Amygdala (tissue), 56 donors: ENCODE measurements at regions not wholly inside any gene's neighbourhood (a gene's known extent, or its start where the extent isn't known, plus 50 kb on each side); places are given as distances from the start of the nearest gene placed in this dataset.
A peak's percentile ranks its signal among the peaks of the same experiment; 100 is the strongest.

Experiments
- DNase-seq, 56 donors: peaks; one replicate each; lab custom pipeline; 2025; lab: John Stamatoyannopoulos, UW

DNA sequence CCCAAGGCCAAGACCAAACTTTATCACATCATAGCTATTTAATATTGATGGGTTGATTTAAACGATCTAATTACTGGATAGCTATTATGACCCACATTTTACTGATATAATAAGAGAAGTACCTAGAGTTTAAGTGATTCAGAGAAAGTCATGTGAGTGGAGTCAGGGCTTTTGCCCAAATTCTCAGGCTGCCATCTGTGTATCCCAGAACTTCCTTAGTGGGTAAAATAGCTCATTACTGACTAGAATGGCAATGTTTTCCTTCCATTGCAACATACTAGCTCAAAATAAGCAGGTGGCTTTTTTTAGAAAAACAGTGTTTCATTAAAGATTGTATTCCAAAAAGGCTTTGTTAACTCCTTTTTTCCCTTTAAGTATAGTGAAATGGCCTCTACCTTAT lies 113.9 kb upstream of the MAF start:
- peak in 1 of 56 donors; percentile 0 for DNase-seq

DNA sequence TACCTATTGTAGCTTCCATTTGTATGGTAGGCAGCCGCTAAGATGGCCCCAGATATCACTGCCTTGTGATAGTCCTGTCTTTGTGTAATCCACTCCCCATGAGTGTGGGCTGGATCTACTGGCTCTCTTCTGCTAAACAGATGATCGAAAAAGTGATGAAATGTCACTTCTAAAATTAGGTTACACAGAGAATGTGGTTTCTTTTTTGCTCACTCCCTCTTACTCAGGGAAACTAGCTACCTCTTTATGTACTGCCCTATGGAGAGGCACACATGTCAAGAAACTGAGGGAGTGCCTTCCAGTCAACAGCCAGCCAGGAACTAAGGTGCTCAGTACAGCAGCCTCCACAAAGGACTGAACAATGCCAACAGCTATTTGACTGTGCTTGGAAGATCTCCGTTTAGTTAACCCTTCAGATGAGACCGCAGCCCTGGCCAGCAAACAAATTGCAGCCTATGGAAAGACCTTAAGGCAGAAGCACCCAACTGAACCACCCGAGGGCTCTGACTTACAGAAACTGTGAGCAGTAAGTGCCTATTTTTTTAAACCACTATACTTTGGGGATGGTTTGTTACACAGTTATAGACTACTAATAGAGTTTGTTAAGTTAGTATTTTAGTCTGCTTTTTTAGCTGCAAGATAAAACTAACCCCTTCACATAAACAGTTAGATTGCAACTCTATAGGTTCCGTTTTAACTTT lies 113.2 kb upstream of the MAF start:
- DNase-seq = no peak

DNA sequence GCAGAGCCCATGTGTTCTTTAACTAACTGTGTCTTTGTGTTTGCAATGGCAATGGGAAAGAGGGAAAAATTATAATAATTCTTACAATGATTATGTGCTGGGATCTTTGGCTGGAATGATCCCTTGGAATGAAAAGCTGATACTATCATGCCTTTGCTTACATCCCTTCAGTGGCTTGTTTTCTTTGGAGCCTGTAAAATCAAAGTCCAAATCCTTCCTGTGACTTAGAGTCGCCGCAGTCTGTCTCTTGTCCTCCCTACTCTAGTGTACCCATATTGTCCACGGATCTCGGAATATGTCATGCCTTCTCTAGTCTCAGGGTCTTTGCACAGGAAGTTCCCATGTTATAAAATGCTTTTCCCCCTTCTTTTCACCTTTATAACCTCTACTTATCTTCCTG lies 111.7 kb upstream of the MAF start:
- no peak for DNase-seq

DNA sequence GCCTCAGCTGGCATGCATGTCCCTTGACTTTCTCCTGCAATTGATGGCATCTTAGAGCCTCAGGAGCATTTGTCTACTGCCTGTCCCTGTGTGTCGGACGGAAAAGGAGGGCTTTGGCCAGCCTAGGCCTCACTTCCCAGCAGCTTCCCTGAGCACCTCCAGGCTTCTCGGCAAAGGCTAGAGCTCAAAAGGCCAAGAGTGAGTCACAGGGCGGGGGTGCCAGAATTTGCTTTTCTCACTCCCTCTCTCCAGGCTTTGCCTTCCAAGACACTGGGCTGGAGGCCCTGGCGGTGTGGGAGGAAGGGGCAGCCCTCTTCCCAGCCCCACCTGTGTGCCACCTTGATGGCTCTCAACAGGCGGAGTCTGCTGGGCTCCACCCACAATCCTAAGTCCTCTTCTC lies 107.3 kb upstream of the MAF start:
- DNase-seq = peak in 2 of 56 donors; percentile 1 to 4

DNA sequence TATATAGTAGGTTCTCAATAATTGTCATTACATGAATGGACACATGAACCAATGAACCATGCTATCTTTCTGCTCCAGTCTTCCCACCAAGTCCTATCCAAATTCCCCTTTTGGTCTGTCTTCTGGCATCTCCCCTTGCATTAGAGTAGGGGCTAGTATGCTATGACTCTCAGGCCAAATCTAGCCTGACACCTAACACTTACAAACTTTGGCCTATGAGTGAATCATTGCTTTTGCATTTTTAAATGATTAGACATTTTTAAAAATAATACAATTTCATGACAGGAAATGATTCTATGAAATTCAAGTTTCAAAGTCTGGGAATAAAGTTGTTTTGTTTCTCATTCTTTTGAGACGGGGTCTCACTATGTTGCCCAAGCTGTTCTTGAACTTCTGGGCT lies 102.5 kb upstream of the MAF start:
- no peak for DNase-seq

DNA sequence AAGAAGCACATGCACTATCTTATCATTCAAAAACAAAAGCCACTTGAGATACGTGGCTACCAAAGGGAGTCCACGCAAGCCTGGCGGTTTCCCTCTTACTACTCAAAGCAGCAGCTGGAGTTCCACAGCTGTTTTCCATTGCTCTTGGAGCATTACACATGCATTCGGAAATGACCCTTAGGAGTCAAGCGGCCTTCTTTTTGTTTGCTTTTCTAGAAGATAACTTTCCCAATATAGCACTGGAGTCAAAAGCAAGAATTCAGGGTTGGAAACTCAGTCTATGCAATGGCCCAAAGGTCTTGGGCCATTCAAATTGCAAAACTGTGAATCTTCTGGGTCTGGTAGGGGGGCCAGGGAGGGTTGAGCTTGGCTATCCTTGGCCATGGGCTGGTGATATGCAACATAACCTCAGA lies 97.8 kb upstream of the MAF start:
- DNase-seq = no peak

DNA sequence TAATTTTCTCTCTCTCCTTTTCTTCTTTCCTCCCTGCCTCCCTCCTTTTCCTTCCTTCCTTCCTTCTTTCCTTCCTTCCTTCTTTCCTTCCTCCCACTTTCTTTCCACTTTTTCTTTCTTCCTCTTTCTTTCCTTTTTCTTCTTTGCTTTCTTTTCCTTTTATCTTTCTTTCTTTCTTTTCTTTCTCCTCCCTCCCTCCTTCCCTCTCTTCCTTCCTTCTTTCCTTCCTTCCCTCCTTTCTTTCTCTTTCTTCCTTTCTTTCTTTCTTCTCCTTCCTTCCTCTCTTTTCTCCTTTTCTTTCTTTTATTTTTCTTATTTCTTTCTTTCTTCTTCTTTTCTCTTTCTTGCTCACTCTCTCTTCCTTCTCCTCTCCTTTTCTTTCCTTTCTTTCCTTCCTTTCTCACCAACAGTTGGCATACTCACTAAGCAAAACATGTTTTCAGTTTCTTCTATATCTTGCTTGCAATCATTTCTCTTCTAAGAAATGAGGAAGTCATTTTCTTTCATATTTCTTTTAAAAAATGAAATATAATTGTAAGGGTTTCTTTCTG lies 97.1 kb upstream of the MAF start:
- no peak for DNase-seq

DNA sequence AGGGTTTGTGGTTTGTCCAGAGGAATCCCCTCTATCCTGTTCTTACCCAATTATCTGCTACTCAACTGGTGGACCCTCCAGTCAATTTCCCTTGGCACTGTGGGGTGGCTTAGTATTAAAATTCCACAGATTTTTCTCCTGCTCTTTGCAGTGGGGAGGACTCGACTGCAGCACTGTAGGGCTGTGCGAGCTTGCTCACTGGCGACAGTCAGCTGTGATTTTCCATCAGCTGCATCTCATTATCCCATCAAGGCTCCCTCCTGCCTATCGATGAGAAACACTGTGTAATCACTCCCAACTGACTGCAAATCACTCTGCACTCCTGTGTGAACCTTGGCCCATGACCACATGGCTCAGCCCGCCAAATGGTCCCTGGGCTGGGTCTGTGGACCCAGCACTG lies 90.5 kb upstream of the MAF start:
- no peak for DNase-seq

DNA sequence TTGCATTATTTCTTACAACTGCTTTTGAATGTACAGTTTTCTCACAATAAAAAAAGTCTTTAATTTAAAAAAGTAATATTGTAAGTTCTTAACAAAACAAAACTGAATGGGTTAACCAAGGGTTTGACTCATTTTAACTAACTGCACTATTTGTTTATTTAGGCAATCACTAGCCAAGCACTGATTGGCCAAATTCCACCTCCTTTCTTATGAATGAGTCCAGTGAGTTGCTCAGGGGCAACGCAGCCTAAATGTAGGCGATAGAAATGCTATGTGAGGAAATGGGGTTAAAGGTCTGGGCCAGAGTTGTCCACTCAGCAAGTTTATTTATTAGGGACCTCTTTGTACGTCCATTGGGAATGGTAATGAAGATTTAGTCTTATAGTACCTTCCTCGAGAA lies 89.6 kb upstream of the MAF start:
- DNase-seq = no peak

DNA sequence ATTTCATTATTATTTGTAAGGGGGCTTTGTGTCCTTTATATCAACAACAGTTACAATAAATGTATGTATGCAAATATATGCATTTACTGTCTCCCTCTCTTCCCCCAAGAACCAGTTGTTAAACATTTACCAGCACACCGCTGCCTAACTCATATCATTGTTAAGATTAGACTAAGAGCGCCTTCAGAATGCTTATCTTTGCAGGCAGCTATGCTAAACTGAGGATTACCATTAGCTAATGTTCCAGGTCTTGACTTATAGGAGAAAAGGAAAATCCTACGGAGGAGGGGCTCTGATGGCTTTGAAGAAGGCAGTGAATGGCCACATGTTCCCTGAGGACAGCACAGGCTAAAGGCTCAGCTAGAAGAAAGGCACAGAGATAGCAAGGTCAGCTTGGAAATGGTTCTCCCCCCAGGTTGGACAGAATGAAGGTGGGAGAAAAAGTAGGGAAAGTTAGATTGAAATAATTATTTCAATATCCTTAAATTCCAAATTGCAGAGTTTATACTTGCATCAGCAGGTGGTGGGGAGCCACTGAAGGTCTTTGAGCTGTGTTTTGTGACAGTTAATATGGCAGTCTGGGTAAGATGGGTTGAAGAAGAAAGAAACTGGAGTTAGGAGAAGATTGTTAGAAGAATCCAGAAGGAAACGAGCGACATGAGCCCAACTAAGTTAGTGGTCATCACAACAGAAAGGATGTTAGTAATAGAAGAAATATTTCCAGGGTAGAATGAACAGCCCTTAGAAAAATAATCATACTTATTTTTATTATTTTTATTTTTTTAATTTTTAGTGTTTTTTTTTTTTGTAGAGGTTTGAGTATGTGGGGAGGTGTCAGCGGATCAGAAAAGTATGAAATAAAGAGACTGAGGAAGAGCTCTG lies 87.0 kb upstream of the MAF start:
- no peak for DNase-seq

DNA sequence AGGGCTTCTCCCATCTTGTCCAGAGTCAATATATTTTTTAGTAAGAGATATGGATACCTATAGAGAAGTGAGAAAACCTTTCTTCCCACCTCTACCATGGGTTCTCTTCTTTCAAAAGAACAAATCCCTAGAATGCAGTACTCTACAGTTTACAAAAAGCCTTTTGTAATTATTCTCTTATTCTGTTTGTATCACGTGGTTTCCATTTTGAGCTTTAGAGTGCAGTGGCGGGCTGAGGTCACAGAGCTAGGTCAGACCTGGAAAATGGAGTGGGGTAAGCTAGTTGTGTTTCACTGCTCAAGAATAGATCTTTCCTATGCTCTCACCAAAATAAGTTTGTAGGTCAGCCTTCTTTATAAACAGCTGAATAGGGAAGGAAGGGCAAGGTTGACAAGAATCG lies 85.3 kb upstream of the MAF start:
- DNase-seq = no peak

DNA sequence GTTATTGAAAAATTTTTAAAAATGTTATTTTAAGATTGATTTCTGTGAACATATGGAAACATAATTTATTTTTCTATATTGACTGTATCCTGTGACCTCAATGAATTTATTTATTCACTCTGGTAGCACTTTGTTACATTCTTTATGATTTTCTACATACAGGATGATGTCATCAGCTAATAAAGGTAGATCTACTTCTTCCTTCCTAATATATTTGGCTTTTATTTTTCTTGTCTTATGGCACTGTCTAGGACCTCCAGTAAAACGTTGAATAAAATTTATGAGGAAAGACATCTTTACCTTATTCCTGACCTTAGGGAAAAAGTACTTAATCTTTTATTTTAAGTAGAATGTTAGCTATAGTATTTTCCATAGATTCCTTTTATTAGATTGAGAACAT lies 78.8 kb upstream of the MAF start:
- DNase-seq = no peak

DNA sequence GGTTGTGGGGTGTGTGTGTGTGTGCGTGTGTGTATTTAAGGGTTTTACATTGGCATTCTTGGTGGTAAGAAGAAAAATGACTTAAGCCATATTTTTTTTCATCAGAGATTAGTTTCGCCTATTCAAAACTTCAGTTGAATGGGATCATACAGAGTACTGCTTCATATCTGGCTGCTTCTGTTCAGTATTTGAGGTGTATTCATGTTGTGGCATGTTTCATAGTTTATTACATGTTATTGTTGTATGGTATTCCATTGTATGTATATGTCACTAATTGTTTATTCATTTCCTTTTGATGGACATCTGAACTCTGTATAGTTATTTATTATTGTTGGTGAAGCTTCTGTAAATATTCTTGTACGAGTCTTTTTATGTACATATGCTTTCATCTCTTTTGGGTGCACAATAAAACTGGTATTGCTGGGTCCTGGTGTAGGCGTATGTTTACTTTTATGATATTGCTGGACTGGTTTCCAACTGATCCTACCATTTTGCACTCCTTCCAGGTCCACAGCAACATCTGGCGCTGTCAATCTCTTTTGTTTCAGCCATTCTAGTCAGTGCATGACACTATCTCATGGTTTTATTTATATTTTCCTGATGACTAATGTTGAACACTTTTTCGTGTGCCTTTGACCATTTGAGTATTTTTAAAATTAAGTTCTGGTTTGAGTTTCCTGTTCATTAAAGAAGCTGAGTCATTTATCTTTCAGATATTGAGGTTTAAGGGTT lies 77.4 kb upstream of the MAF start:
- DNase-seq = no peak

DNA sequence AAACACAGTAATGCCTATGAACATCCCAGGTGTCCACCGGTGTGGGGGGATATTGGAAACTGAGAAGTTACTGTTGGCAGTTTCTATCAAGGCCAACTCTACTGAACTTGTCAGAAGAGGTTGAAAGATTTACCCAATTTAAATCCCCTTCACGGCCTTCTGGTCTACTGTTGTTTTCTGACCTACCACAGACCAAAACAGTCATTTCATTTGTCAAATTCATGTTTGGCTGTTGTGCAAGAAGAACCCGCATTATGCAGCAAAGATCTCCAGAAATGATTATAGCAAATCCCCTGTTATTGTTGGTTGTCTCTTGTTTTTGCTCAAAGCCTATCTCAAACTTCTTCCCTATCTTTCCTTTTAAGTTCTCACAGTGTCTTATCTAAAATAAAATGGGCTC lies 73.1 kb upstream of the MAF start:
- DNase-seq = no peak

DNA sequence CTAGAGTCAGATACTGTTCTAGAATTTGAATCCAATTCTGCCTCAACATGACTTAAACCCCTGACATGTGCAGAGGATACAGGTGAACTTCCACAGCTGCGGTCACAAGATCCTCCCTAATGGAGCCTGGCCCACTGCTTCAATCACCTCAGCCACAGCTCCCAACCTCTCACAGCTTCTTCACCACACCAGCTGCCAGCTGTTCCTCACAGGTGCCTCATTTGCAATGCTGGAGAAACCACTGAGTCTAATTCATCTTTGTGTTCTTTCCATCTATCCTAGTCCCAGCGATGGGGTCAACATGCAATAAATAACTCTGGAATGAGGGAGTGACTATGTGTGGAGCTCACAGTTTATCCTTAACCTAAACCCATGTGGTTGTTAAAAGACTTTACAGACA lies 72.0 kb upstream of the MAF start:
- no peak for DNase-seq

DNA sequence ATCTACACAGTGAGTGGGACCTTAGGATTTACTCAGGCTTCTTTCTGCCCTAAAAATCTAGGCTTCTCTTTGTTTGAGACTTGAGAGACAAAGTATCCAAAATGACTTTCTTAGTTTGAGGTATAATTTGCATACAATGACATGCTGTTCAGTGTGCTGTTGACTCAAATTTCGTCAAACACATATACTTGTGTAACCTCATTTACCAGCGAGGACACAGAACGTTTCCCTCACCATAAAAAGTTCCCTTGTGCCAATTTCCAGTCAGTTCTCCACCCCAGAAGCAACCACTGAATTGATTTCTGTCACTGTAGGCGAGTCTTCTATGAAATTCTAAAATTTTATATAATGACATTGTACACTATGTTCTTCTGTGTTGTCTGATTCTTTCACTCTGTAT lies 68.0 kb upstream of the MAF start:
- DNase-seq = no peak

DNA sequence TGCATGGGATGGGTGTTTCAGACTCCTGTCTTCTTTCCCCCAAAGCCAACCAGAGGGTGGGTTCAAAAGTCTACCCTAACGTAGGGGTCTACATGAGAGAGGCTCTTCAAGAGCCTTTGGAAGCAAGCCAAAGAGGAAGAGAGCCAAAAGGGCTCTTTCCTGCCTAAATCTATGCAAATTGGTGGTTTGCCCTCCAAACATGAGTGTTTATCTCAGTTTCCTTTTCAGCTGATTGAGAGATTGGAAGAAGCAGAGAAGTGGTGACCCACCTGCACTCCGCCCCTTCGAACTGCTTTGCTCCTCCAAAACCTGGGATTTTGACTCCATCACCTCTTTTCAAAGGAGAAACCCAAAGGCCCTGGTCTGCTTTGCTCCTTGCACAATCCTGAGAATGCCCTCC lies 65.4 kb upstream of the MAF start:
- DNase-seq = no peak

DNA sequence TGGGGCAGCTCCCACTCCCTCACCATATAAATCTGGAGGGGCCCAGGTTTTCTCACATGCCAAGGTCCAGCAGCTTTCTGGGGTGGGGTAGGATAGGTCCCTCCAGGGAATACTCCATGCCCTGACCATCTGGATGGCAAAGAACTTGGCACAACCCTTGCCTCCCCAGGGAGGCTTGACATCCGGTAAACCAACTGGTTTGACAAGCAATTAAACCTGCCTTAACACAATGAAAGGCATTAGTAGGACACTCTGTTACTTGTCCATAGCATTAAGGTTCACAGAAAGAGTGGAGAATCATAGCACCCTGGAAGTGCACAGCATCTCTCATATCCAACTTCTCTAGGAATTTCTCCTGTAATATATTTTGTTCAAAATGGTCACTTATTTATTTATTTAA lies 63.9 kb upstream of the MAF start:
- no peak for DNase-seq

DNA sequence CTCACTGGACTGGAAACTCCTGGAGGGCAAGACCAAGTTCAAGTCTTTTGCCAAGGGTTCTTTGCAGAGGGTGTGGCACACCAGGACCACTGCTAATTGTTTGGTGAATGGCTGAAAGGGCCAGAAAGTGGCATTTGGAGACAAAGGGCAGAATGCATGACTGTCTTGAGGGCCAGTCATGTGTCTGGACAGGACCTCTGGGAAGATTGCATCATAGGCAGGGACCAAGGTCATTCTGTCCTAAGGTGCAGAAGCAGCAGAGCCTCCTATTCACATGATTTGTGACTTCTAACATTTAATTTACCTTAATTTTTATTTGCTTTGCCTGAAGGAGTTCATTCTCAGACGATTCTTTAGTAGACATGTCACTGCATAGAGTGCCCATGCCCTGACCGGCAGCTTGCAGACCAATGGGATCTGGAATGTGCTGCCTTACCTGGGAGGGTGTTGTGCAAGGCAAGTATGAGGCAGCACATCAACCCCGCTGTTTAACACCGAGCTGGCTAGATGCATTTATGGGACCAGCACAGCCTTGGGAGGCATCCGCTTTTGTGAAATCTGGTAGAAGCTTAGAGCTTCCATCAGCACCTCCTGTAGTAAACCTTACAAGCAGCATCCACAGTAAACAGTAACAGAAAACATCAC lies 62.3 kb upstream of the MAF start:
- DNase-seq = no peak

DNA sequence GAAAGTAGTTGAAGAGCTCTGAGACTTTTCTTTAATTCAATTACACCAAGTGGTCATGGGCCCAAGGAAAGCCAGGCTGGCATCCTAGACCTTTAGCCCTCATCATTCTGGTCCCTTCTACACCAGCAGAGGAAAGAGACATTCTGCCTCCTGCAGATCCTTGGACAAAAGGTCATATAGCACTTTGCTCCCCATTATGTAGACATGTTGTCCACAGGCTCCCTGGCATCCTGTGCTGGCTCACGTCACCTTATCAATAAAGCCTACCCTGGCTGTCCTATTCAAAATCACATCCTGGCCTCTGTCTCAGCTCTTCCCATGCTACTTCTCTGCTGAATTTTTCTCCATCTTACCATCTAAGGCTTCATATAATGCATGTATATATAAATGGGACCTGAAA lies 61.6 kb upstream of the MAF start:
- DNase-seq = no peak

DNA sequence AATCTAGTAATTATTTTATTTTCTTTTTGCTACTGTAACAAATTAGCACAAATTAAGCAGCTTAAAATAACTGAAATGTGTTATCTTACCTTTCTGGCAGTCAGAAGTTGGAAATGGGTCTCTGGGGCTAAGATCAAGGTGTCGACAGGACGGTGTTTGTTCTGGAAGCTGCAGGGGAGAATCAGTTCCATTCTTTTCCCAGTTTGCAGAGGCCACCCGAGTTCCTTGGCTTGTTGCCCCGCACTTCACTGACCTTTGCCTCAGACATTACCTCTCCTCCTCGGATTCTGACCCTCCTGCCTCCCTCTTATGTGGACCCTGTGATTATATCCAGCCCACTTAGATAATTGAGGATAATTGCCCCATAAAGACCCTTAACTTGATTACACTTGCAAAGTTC lies 61.0 kb upstream of the MAF start:
- no peak for DNase-seq
